Adrenal gland (tissue), 5 donors: ENCODE measurements at regions not wholly inside any gene's neighbourhood (a gene's known extent, or its start where the extent isn't known, plus 50 kb on each side); places are given as distances from the start of the nearest gene placed in this dataset.

Experiments used
- CTCF ChIP-seq, 6 experiments: fragments of 450-650 bp in 4 of 6; fragments of 200-600 bp in 2 of 6; sonication (generic) in 1 of 6; IDR thresholded peaks; 1 replicate in 5 of 6; 2 replicates in 1 of 6; pipeline versions ENCODE4 v1.5.1 to v1.8.0; 2016 to 2021; ENCODE audit warnings: antibody characterized with exemption in 6 of 6, mild to moderate bottlenecking in 2 of 6, moderate library complexity in 1 of 6
- POLR2A ChIP-seq, 2 donors: fragments of 450-650 bp; IDR thresholded peaks; one replicate each; pipeline ENCODE4 v1.6.1; 2017; ENCODE audit warnings: antibody characterized with exemption in 2 of 2, mild to moderate bottlenecking in 2 of 2, moderate library complexity in 1 of 2
- donor health status: DM: no; HTN: no; CAD: no.

GRCh38 chr6:91540902-91541301, 954.0 kb upstream of the MAP3K7 start:
- TF ChIP-seq CTCF (IDR thresholded peaks at IDR 0.05) (no peak), POLR2A (IDR thresholded peaks at IDR 0.05) (no peak)
